Prostate gland (tissue), 2 donors: ENCODE measurements at regions not wholly inside any gene's neighbourhood (a gene's known extent, or its start where the extent isn't known, plus 50 kb on each side); places are given as distances from the start of the nearest gene placed in this dataset.

Source experiments
- DNase-seq: peaks from one replicate; pipeline ENCODE4 v3.0.0-alpha.2; 2019; ENCODE audit warnings: low spot score
- H3K27ac ChIP-seq, 2 donors: fragments of 200-600 bp; sonication (generic); 2 replicates each; pipeline ENCODE4 v1.5.1; 2017 to 2019
- H3K27me3 ChIP-seq: fragments of 200-600 bp; sonication (generic); replicated peaks from 2 replicates; pipeline ENCODE4 v1.5.1; 2019; ENCODE audit not compliant: insufficient read depth
- H3K36me3 ChIP-seq, 2 donors: fragments of 200-600 bp; sonication (generic); 1 replicate in 1 of 2; 2 replicates in 1 of 2; pipeline versions ENCODE4 v1.5.1 to v1.8.1; 2017 to 2019
- H3K4me1 ChIP-seq: fragments of 200-600 bp; sonication (generic); replicated peaks from 2 replicates; pipeline ENCODE4 v1.5.1; 2019
- H3K4me3 ChIP-seq, 2 donors: fragments of 200-600 bp; sonication (generic); 2 replicates each; pipeline ENCODE4 v1.5.1; 2017 to 2019
- H3K9me3 ChIP-seq: fragments of 200-600 bp; sonication (generic); 2 replicates; pipeline ENCODE4 v1.5.1; 2017
- CTCF ChIP-seq, 4 experiments: fragments of 200-600 bp in 2 of 4; fragments of 450-650 bp in 2 of 4; sonication (generic) in 2 of 4; IDR thresholded peaks; 1 replicate in 3 of 4; 2 replicates in 1 of 4; pipeline ENCODE4 v1.5.1; 2016 to 2019; ENCODE audit warnings: antibody characterized with exemption in 4 of 4, mild to moderate bottlenecking in 2 of 4, moderate library complexity in 2 of 4
- POLR2A ChIP-seq: fragments of 450-650 bp; IDR thresholded peaks from one replicate; pipeline ENCODE4 v1.6.1; 2016; ENCODE audit warnings: antibody characterized with exemption, mild to moderate bottlenecking
- POLR2AphosphoS5 ChIP-seq: sonication (generic); formaldehyde crosslinking; IDR thresholded peaks from one replicate; pipeline ENCODE4 v1.6.1; 2017; ENCODE audit warnings: antibody characterized with exemption
- WGBS: methylation state at CpG from one replicate; pipeline ENCODE4 v1.1.5; 2018; 5-methylcytosine and 5-hydroxymethylcytosine counted together
- intact Hi-C: fragments of 100-400 bp; cut with DNase I; formaldehyde crosslinking; loops from one replicate; pipeline ENCODE4 v1.14.2; 2022

- Histone ChIP-seq H3K4me3 (no peak overlapping the region), H3K9me3 (no peaks in the 10 kb centered on the region), H3K27ac (no peak overlapping the region), H3K27me3 (no peaks in the 10 kb centered on the region), H3K36me3 (no peaks in the 10 kb centered on the region), H3K4me1 (no peaks in the 10 kb centered on the region)
- 72% methylated on average over 4 of the region's 4 CpGs for WGBS
- no peak for DNase-seq
- TF ChIP-seq POLR2A = no peak
- no peak for TF ChIP-seq CTCF (IDR thresholded peaks at IDR 0.05)
- no peak for TF ChIP-seq POLR2AphosphoS5
- intact Hi-C loops = no loop called here
Observed at GRCh38 chr16:80889779-80890359, 85.5 kb upstream of the CDYL2 start.

- intact Hi-C loops = no loop called here
- H3K4me1 ChIP-seq = no peaks in the 10 kb centered on the region
- no peak for DNase-seq
- H3K9me3 ChIP-seq = no peaks in the 10 kb centered on the region
- no peaks in the 10 kb centered on the region for H3K27me3 ChIP-seq
- no peaks in the 10 kb centered on the region for H3K36me3 ChIP-seq
- 87% methylated on average over 3 of the region's 3 CpGs for whole genome bisulfite sequencing
- no peak overlapping the region for H3K27ac ChIP-seq
- H3K4me3 ChIP-seq = no peak overlapping the region
- no peak for TF ChIP-seq POLR2A
- TF ChIP-seq POLR2AphosphoS5 = no peak
- no peak for TF ChIP-seq CTCF (IDR thresholded peaks at IDR 0.05)
Observed at GRCh38 chr16:80887062-80887461, 82.7 kb upstream of the CDYL2 start.

- Histone ChIP-seq H3K27me3 (no peaks in the 10 kb centered on the region), H3K4me1 (no peaks in the 10 kb centered on the region), H3K36me3 (no peaks in the 10 kb centered on the region), H3K4me3 (no peak overlapping the region), H3K9me3 (no peaks in the 10 kb centered on the region), H3K27ac (peak overlapping the region in 1 of 2 donors; percentile 35)
- no peak for DNase-seq
- no peak for TF ChIP-seq CTCF (IDR thresholded peaks at IDR 0.05)
- no peak for TF ChIP-seq POLR2AphosphoS5
- TF ChIP-seq POLR2A = no peak
- intact Hi-C loops = no loop called here
- WGBS = 90% methylated on average over 5 of the region's 5 CpGs
Observed at GRCh38 chr16:80883816-80884215, 79.4 kb upstream of the CDYL2 start.

- Histone ChIP-seq H3K36me3 (no peaks in the 10 kb centered on the region), H3K9me3 (no peaks in the 10 kb centered on the region), H3K4me3 (no peak overlapping the region), H3K4me1 (no peaks in the 10 kb centered on the region), H3K27me3 (no peaks in the 10 kb centered on the region), H3K27ac (peak overlapping the region in 1 of 2 donors; percentile 35)
- intact Hi-C loops = no loop called here
- WGBS = 47% methylated on average over 4 of the region's 4 CpGs
- TF ChIP-seq CTCF (IDR thresholded peaks at IDR 0.05) (no peak), POLR2A (no peak), POLR2AphosphoS5 (peak; percentile 67)
- DNase-seq = peak; percentile 74
Observed at GRCh38 chr16:80883159-80883642, 78.8 kb upstream of the CDYL2 start.

- peak; percentile 45 for DNase-seq
- Histone ChIP-seq H3K4me3 (no peak overlapping the region), H3K27me3 (no peaks in the 10 kb centered on the region), H3K4me1 (no peaks in the 10 kb centered on the region), H3K36me3 (no peaks in the 10 kb centered on the region), H3K27ac (peak overlapping the region; percentile 50 to 62), H3K9me3 (no peaks in the 10 kb centered on the region)
- intact Hi-C loops = no loop called here
- TF ChIP-seq POLR2A = no peak
- TF ChIP-seq POLR2AphosphoS5 = peak; percentile 86
- no peak for TF ChIP-seq CTCF (IDR thresholded peaks at IDR 0.05)
- WGBS = 14% methylated on average over 5 of the region's 5 CpGs
Observed at GRCh38 chr16:80875616-80876015, 71.2 kb upstream of the CDYL2 start.
